A673 (cell line): ENCODE measurements at regions not wholly inside any gene's neighbourhood (a gene's known extent, or its start where the extent isn't known, plus 50 kb on each side); places are given as distances from the start of the nearest gene placed in this dataset.

ENCODE experiments used
- CTCF ChIP-seq: fragments of 300-800, 200-600 bp; sonication (generic); conservative IDR thresholded peaks from 2 replicates; pipeline ENCODE4 v1.5.1; 2017; ENCODE audit warnings: low read depth, mild to moderate bottlenecking, antibody characterized with exemption, low read length, moderate library complexity, mixed read lengths
- EZH2 ChIP-seq: fragments of 200-600 bp; sonication (generic); IDR thresholded peaks from 2 replicates; pipeline ENCODE4 v1.6.1; 2017; ENCODE audit warnings: borderline replicate concordance, low read depth, mild to moderate bottlenecking, mixed read lengths, antibody characterized with exemption, low read length; ENCODE audit not compliant: poor library complexity, severe bottlenecking

- TF ChIP-seq CTCF (no peak), EZH2 (no peak)
These were observed 82.7 kb upstream of the BCAR3 start for GRCh38 chr1:93764366-93764750.
